ENCODE measurements at regions not wholly inside any gene's neighbourhood (a gene's known extent, or its start where the extent isn't known, plus 50 kb on each side); places are given as distances from the start of the nearest gene placed in this dataset.

- no peak for TF ChIP-seq TAF1 (IDR thresholded peaks at IDR 0.05; ENCODE audit: low read depth, low read length)
- no peak for TF ChIP-seq POLR2AphosphoS5 (IDR thresholded peaks at IDR 0.05; ENCODE audit: low read depth, low read length)
- no peak for TF ChIP-seq POLR2A (IDR thresholded peaks at IDR 0.05; ENCODE audit: low read depth, low read length)
- no peak for TF ChIP-seq SPI1 (IDR thresholded peaks at IDR 0.05; ENCODE audit: low read depth, low read length)
- TF ChIP-seq POU2F2 (IDR thresholded peaks at IDR 0.05; ENCODE audit: low read depth, low read length) = no peak
Observed at GRCh38 chr15:95826412-95827195, 503.9 kb upstream of the NR2F2 start.

Data from GM12891 (cell line).